Loucy (cell line): ENCODE measurements at regions not wholly inside any gene's neighbourhood (a gene's known extent, or its start where the extent isn't known, plus 50 kb on each side); places are given as distances from the start of the nearest gene placed in this dataset.
"Not testable (repeated sequence)": the region's sequence is repeated elsewhere in the genome, so short reads cannot be mapped to it uniquely, and the experiment has no call there.

ENCODE experiments used
- H2AFZ ChIP-seq: fragments of 200-600 bp; sonication (generic); 2 replicates; pipeline ENCODE4 v1.6.0; 2016; ENCODE audit warnings: antibody characterized with exemption, mild to moderate bottlenecking, low read length, moderate library complexity
- H3F3A ChIP-seq: fragments of 200-600 bp; 2 replicates; pipeline ENCODE4 v1.6.0; 2016; ENCODE audit warnings: antibody characterized with exemption, low read depth, mild to moderate bottlenecking
- H3K27me3 ChIP-seq: fragments of 200-600 bp; sonication (generic); 2 replicates; pipeline ENCODE4 v1.6.1; 2014; ENCODE audit warnings: low read length, mild to moderate bottlenecking; ENCODE audit not compliant: insufficient read depth, poor library complexity, severe bottlenecking
- H3K36me3 ChIP-seq: fragments of 200-600 bp; sonication (generic); 2 replicates; pipeline ENCODE4 v1.6.1; 2016; ENCODE audit warnings: low read length; ENCODE audit not compliant: insufficient read depth
- H3K4me1 ChIP-seq: fragments of 200-600 bp; sonication (generic); 2 replicates; pipeline ENCODE4 v1.5.1; 2014; ENCODE audit warnings: low read length, mild to moderate bottlenecking; ENCODE audit not compliant: insufficient read depth, poor library complexity, severe bottlenecking
- H3K4me2 ChIP-seq: fragments of 200-600 bp; sonication (generic); 2 replicates; pipeline ENCODE4 v1.6.0; 2014; ENCODE audit warnings: antibody characterized with exemption, low read length, low read depth, mild to moderate bottlenecking; ENCODE audit not compliant: poor library complexity, severe bottlenecking
- H3K4me3 ChIP-seq: fragments of 200-600 bp; sonication (generic); 2 replicates; pipeline ENCODE4 v1.5.1; 2014; ENCODE audit warnings: low read length, mild to moderate bottlenecking, mixed read lengths; ENCODE audit not compliant: poor library complexity, severe bottlenecking
- H3K79me2 ChIP-seq: fragments of 200-600 bp; sonication (generic); 2 replicates; pipeline ENCODE4 v1.6.1; 2014; ENCODE audit warnings: low read length; ENCODE audit not compliant: insufficient read depth
- H3K9ac ChIP-seq: fragments of 200-600 bp; sonication (generic); 2 replicates; pipeline ENCODE4 v1.6.0; 2014; ENCODE audit warnings: mild to moderate bottlenecking, low read depth, low read length, moderate library complexity; ENCODE audit not compliant: poor library complexity, severe bottlenecking
- H3K9me2 ChIP-seq: fragments of 200-600 bp; sonication (generic); replicated peaks from 2 replicates; pipeline ENCODE4 v1.6.1; 2016; ENCODE audit warnings: low read depth, low read length, mixed read lengths
- H3K9me3 ChIP-seq: fragments of 200-600 bp; sonication (generic); 2 replicates; pipeline ENCODE4 v1.6.1; 2014; ENCODE audit warnings: mild to moderate bottlenecking, antibody characterized with exemption, low read length, low read depth; ENCODE audit not compliant: insufficient read depth
- H4K20me1 ChIP-seq: fragments of 200-600 bp; sonication (generic); 2 replicates; pipeline ENCODE4 v1.6.0; 2014; ENCODE audit warnings: antibody characterized with exemption, low read length, mild to moderate bottlenecking; ENCODE audit not compliant: insufficient read depth, poor library complexity, severe bottlenecking
- CTCF ChIP-seq: fragments of 200-600 bp; sonication (generic); conservative IDR thresholded peaks from 2 replicates; pipeline ENCODE4 v1.5.1; 2014; ENCODE audit warnings: mild to moderate bottlenecking, antibody characterized with exemption, low read length
- EZH2phosphoT487 ChIP-seq: fragments of 200-600 bp; IDR thresholded peaks from 2 replicates; pipeline ENCODE4 v1.6.1; 2018; ENCODE audit warnings: antibody characterized with exemption, mild to moderate bottlenecking, moderate library complexity, borderline replicate concordance

- Histone ChIP-seq H3K4me1 (no peaks in the 10 kb centered on the region), H3K9me2 (no peaks in the 10 kb centered on the region), H2AFZ (no peak overlapping the region), H3K36me3 (no peaks in the 10 kb centered on the region), H3K9ac (no peak overlapping the region), H3K4me2 (no peak overlapping the region), H3K4me3 (no peak overlapping the region), H3K79me2 (no peaks in the 10 kb centered on the region), H3F3A (no peaks in the 10 kb centered on the region), H3K27me3 (no peaks in the 10 kb centered on the region), H4K20me1 (no peaks in the 10 kb centered on the region), H3K9me3 (no peaks in the 10 kb centered on the region)
- TF ChIP-seq CTCF, result no peak
- no peak for TF ChIP-seq EZH2phosphoT487
These were observed 81.5 kb upstream of the PTPN13 start for GRCh38 chr4:86512631-86513030.

DNA sequence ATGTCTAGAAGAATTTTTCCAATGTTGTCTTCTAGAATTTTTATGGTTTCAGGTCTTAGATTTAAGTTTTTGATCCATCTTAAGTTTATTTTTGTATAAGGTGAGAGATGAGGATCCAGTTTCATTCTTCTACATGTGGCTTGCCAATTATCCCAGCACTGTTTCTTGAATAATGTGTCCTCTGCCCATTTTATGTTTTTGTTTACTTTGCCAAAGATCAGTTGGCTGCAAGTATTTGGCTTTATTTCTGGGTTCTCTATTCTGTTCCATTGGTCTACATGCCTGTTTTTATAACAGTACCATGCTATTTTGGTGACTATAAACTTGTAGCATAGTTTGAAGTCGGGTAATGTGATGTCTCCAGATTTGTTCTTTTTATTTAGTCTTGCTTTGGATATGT is 78.2 kb upstream of the PTPN13 start:
- H3K36me3 ChIP-seq, result not testable (repeated sequence)

DNA sequence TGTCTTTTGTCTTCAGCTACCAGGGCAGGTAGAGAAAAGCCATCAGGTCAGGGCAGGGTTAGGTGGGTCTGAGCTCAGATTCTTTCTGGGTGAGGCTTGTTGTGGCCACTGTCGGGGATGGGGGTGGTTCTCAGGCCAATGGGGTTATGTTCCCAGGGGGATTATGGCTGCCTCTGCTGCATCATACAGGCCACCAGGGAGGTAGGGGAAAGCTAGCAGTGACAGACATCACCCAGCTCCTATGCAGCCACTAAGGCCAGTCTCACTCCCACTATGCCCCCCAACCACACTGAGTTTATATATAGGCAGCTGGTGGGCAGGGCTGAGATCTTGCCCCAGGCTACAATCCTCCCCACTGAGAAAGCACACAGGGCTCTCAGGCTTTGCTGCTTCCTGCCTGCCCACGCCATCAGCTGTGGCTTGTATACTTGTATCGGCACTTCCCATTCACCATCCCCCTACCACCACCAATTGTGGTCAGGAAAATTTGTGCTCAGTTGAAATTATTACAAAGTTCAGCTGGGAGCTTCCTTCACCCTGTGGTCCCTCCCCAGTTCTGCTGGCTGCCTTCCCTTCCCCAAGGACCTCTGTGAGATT is 72.6 kb upstream of the PTPN13 start:
- Histone ChIP-seq H3K9me2 (no peaks in the 10 kb centered on the region), H3K36me3 (no peaks in the 10 kb centered on the region), H2AFZ (no peak overlapping the region), H3K4me1 (no peaks in the 10 kb centered on the region), H3K79me2 (no peaks in the 10 kb centered on the region), H4K20me1 (no peaks in the 10 kb centered on the region), H3K9me3 (no peaks in the 10 kb centered on the region), H3K4me3 (no peak overlapping the region), H3F3A (no peaks in the 10 kb centered on the region), H3K27me3 (no peaks in the 10 kb centered on the region), H3K4me2 (no peak overlapping the region), H3K9ac (no peak overlapping the region)
- TF ChIP-seq EZH2phosphoT487, result no peak

More for the DNA sequence above, 78.2 kb upstream of the PTPN13 start:
- H3K4me2 ChIP-seq, H3K9ac ChIP-seq, H3F3A ChIP-seq, H4K20me1 ChIP-seq, H3K4me1 ChIP-seq, H3K9me3 ChIP-seq, H3K4me3 ChIP-seq, H3K27me3 ChIP-seq, H3K9me2 ChIP-seq, H3K79me2 ChIP-seq, H2AFZ ChIP-seq: not testable (repeated sequence)

DNA sequence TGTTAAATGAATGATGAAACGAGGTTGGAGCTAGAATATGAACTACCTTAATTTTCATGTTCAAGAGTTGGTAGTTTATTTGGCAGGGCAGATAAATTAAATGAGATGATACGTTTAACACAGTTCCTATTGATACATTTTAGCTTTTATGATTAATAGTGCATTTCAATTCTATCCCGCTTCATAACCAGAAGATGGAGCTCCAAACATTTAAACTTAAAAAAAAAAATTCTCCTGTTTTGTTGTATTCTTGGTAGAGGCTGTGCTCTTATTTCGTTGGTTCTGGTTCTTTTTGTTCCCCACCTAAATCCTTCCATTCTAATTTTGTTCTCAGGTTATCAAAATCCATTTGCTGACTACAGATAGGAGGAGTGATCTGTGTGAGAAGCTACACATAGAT is 71.8 kb upstream of the PTPN13 start:
- H3F3A ChIP-seq, result no peaks in the 10 kb centered on the region
- no peaks in the 10 kb centered on the region for H3K27me3 ChIP-seq
- no peaks in the 10 kb centered on the region for H3K4me1 ChIP-seq
- TF ChIP-seq EZH2phosphoT487 (no peak), CTCF (no peak; the same call in 1 of the 2 replicates)
- H4K20me1 ChIP-seq, result no peaks in the 10 kb centered on the region
- no peak overlapping the region for H3K4me2 ChIP-seq
- H3K9me3 ChIP-seq, result no peaks in the 10 kb centered on the region
- H3K79me2 ChIP-seq, result no peaks in the 10 kb centered on the region
- H3K9me2 ChIP-seq, result no peaks in the 10 kb centered on the region
- H2AFZ ChIP-seq, result no peak overlapping the region
- no peaks in the 10 kb centered on the region for H3K36me3 ChIP-seq
- H3K4me3 ChIP-seq, result no peak overlapping the region
- H3K9ac ChIP-seq, result no peak overlapping the region
